Stimulated activated CD4-positive, alpha-beta T cell treated with anti-CD3 and anti-CD28 coated beads, TNF-alpha, amount 100 ng/mL, for 24 hours (primary cell): ENCODE measurements at regions not wholly inside any gene's neighbourhood (a gene's known extent, or its start where the extent isn't known, plus 50 kb on each side); places are given as distances from the start of the nearest gene placed in this dataset.

Source experiments
- DNase-seq, 3 experiments: peaks; one replicate each; pipeline ENCODE4 v3.0.0-alpha.2; 2020; ENCODE audit warnings: low read depth in 3 of 3

- no peak for DNase-seq
Measured at GRCh38 chr6:140068801-140069200, 694.4 kb upstream of the CITED2 start.

GRCh38 chr6:140064366-140064765, 689.9 kb upstream of the CITED2 start:
- DNase-seq = no peak

- no peak for DNase-seq
Measured at GRCh38 chr6:140063021-140063399, 688.6 kb upstream of the CITED2 start.

- no peak for DNase-seq
Measured at GRCh38 chr6:140062043-140063020, 687.9 kb upstream of the CITED2 start.

GRCh38 chr6:140061110-140062042, 686.9 kb upstream of the CITED2 start:
- no peak for DNase-seq

GRCh38 chr6:140059947-140060346, 685.5 kb upstream of the CITED2 start:
- no peak for DNase-seq

- no peak for DNase-seq
Measured at GRCh38 chr6:140058863-140059262, 684.4 kb upstream of the CITED2 start.

- DNase-seq = no peak
Measured at GRCh38 chr6:140052736-140053729, 678.6 kb upstream of the CITED2 start.

- no peak for DNase-seq
Measured at GRCh38 chr6:140051521-140052512, 677.4 kb upstream of the CITED2 start.

GRCh38 chr6:140050101-140050995, 675.9 kb upstream of the CITED2 start:
- DNase-seq = no peak

GRCh38 chr6:140049251-140049650, 674.8 kb upstream of the CITED2 start:
- DNase-seq = no peak

- no peak for DNase-seq
Measured at GRCh38 chr6:140048202-140048790, 673.8 kb upstream of the CITED2 start.

GRCh38 chr6:140047321-140047720, 672.9 kb upstream of the CITED2 start:
- no peak for DNase-seq

- no peak for DNase-seq
Measured at GRCh38 chr6:140046016-140046632, 671.7 kb upstream of the CITED2 start.

GRCh38 chr6:140045116-140045515, 670.7 kb upstream of the CITED2 start:
- DNase-seq = no peak

- DNase-seq = no peak
Measured at GRCh38 chr6:140044626-140045025, 670.2 kb upstream of the CITED2 start.

- no peak for DNase-seq
Measured at GRCh38 chr6:140043762-140044378, 669.4 kb upstream of the CITED2 start.

GRCh38 chr6:140043357-140043756, 668.9 kb upstream of the CITED2 start:
- no peak for DNase-seq
